ENCODE measurements at regions not wholly inside any gene's neighbourhood (a gene's known extent, or its start where the extent isn't known, plus 50 kb on each side); places are given as distances from the start of the nearest gene placed in this dataset.

GRCh38 chr2:38174646-38175423 is 98.9 kb upstream of the CYP1B1 start:
- no TSS peak for BruUV-seq (replicated peaks)
- Histone ChIP-seq H3K4ac (ENCODE audit: low read depth, low read length) (peak overlapping the region; percentile 86; the same call in 1 of the 2 replicates), H3K27ac (ENCODE audit: insufficient read depth, low read length) (peak overlapping the region; percentile 99), H3K27me3 (ENCODE audit: control insufficient read depth, insufficient read depth, low read length) (no peaks in the 10 kb centered on the region), H3K79me1 (ENCODE audit: low read depth in 1 of 2, low read length in 2 of 2) (no peaks in the 10 kb centered on the region), H4K91ac (ENCODE audit: insufficient read depth, low read depth, low read length) (peak overlapping the region; percentile 77), H4K5ac (ENCODE audit: low read depth, low read length) (peak overlapping the region; percentile 74), H2AK9ac (replicated peaks; ENCODE audit: low read depth, low read length, poor library complexity) (no peak overlapping the region), H3K14ac (replicated peaks; ENCODE audit: low read depth, low read length) (peak overlapping the region; percentile 88), H3K23ac (ENCODE audit: low read depth, low read length) (peak overlapping the region; percentile 83), H2AFZ (replicated peaks; ENCODE audit: low read length, poor library complexity) (no peak overlapping the region), H3K9me1 (ENCODE audit: insufficient read depth, low read length) (peaks cover 9% of the 10 kb centered on the region), H3K9me3 (ENCODE audit: control insufficient read depth, insufficient read depth, low read length) (0 out of 2 replicates have a peak, but pooled peaks cover 2% of the 10 kb centered on the region), H3K4me1 (ENCODE audit: control insufficient read depth, insufficient read depth, low read length) (peaks cover 25% of the 10 kb centered on the region), H2BK15ac (ENCODE audit: low read depth, low read length) (peak overlapping the region; percentile 61; the same call in 1 of the 3 replicates), H2AK5ac (ENCODE audit: low read depth, low read length) (peak overlapping the region; percentile 94), H3K18ac (ENCODE audit: low read depth, low read length) (peak overlapping the region; percentile 80), H3K4me3 (ENCODE audit: insufficient read depth, low read depth, low read length) (no peak overlapping the region), H3K9ac (ENCODE audit: low read depth, low read length) (0 out of 2 replicates have a peak overlapping the region, but pooled peaks have one; percentile 56), H4K8ac (ENCODE audit: low read depth in 2 of 2, low read length in 2 of 2) (peak overlapping the region; percentile 34 to 87; a peak in 3 of 4 replicates), H4K20me1 (ENCODE audit: insufficient read depth, low read length) (no peaks in the 10 kb centered on the region; the same call in 1 of the 2 replicates), H2BK120ac (ENCODE audit: low read depth, low read length) (peak overlapping the region; percentile 84), H3K56ac (ENCODE audit: extremely low read depth, insufficient read depth, low read length) (no peak overlapping the region), H3K36me3 (ENCODE audit: control insufficient read depth, insufficient read depth, low read length) (no peaks in the 10 kb centered on the region), H2BK5ac (ENCODE audit: low read depth, low read length, poor library complexity, severe bottlenecking) (peak overlapping the region; percentile 96), H3K4me2 (ENCODE audit: low read depth, low read length) (peak overlapping the region; percentile 43; the same call in 1 of the 2 replicates), H2BK20ac (ENCODE audit: low read depth, low read length) (peak overlapping the region; percentile 94)
- in situ Hi-C loops (cut with MboI; ENCODE audit: low sequenced_read_pairs), result no loop called here
- WGBS, 2 experiments (ENCODE audit: extremely low coverage in 2 of 2, insufficient read length in 1 of 2), result 53% methylated on average over 2 of the region's 7 CpGs; no CpG with 5 or more reads in 1 of the 2 experiments
- ChIA-PET CTCF (interaction anchor here (0.6 kb wide), 1 partner anchor 99 kb away, joined by 3 read pairs; the partner anchor contains the start of gene CYP1B1), POLR2A (ENCODE audit: unreplicated experiment) (interaction anchor here (0.6 kb wide), 1 partner anchor 641 kb away, joined by 13 read pairs; no protein-coding TSS in a partner anchor)
- dilution Hi-C loops (cut with HindIII; ENCODE audit: low sequenced_read_pairs, unreplicated experiment), result no loop called here
- DNase-seq, result peak; percentile 98
- intact Hi-C loops (cut with micrococcal nuclease), result loop anchor here (2.0 kb wide), 1 partner anchor 28 kb away; no protein-coding TSS in a partner anchor
- ATAC-seq (ENCODE audit: low read depth), result peak; percentile 64
- TF ChIP-seq USF2 (IDR thresholded peaks at IDR 0.05; ENCODE audit: low read depth, low read length), result no peak
- TF ChIP-seq FOS (IDR thresholded peaks at IDR 0.05; ENCODE audit: low read depth, low read length), result peak; percentile 55
- TF ChIP-seq CEBPB (IDR thresholded peaks at IDR 0.05; ENCODE audit: low read depth, low read length), result peak; percentile 95
